ENCODE measurements at regions not wholly inside any gene's neighbourhood (a gene's known extent, or its start where the extent isn't known, plus 50 kb on each side); places are given as distances from the start of the nearest gene placed in this dataset.

GRCh38 chr2:128505575-128506526 lies 187.2 kb upstream of the HS6ST1 start:
- no peak overlapping the region for H3K4me2 ChIP-seq
- 92% methylated on average over 4 of the region's 4 CpGs for WGBS (ENCODE audit: low lambda C conversion rate, missing lambda C conversion rate)
- H4K20me1 ChIP-seq (ENCODE audit: insufficient read depth, poor library complexity, severe bottlenecking): no peaks in the 10 kb centered on the region
- no peaks in the 10 kb centered on the region for H3K9me2 ChIP-seq (replicated peaks; ENCODE audit: insufficient read depth)
- H3K36me3 ChIP-seq (replicated peaks; ENCODE audit: insufficient read depth, low read depth): no peaks in the 10 kb centered on the region
- no peak for DNase-seq (ENCODE audit: low spot score)
- no peak overlapping the region for H3K4me3 ChIP-seq
- H3K27ac ChIP-seq: no peak overlapping the region
- H3K9me3 ChIP-seq (ENCODE audit: low read depth): no peaks in the 10 kb centered on the region
- no peaks in the 10 kb centered on the region for H3K4me1 ChIP-seq (ENCODE audit: insufficient read depth)
- H2AFZ ChIP-seq: no peak overlapping the region
- no peaks in the 10 kb centered on the region for H3K79me2 ChIP-seq
- no peaks in the 10 kb centered on the region for H3K27me3 ChIP-seq
- TF ChIP-seq CTCF (IDR thresholded peaks at IDR 0.05; ENCODE audit: poor library complexity) (no peak), EZH2 (IDR thresholded peaks at IDR 0.05; ENCODE audit: borderline replicate concordance) (no peak), EZH2phosphoT487 (IDR thresholded peaks at IDR 0.05; ENCODE audit: low read depth, severe bottlenecking, unreplicated experiment) (no peak)

- Histone ChIP-seq H2AFZ (no peak overlapping the region), H3K9me2 (replicated peaks; ENCODE audit: insufficient read depth) (no peaks in the 10 kb centered on the region), H3K4me3 (no peak overlapping the region), H4K20me1 (ENCODE audit: insufficient read depth, poor library complexity, severe bottlenecking) (no peaks in the 10 kb centered on the region), H3K36me3 (replicated peaks; ENCODE audit: insufficient read depth, low read depth) (no peaks in the 10 kb centered on the region), H3K27ac (no peak overlapping the region), H3K9me3 (ENCODE audit: low read depth) (no peaks in the 10 kb centered on the region), H3K27me3 (no peaks in the 10 kb centered on the region), H3K4me1 (ENCODE audit: insufficient read depth) (no peaks in the 10 kb centered on the region), H3K79me2 (no peaks in the 10 kb centered on the region), H3K4me2 (no peak overlapping the region)
- no peak for TF ChIP-seq EZH2 (IDR thresholded peaks at IDR 0.05; ENCODE audit: borderline replicate concordance)
- 100% methylated on average over 2 of the region's 2 CpGs for WGBS (ENCODE audit: low lambda C conversion rate, missing lambda C conversion rate)
- no peak for DNase-seq (ENCODE audit: low spot score)
Observed at GRCh38 chr2:128506534-128506933, 187.9 kb upstream of the HS6ST1 start.

- WGBS (ENCODE audit: low lambda C conversion rate, missing lambda C conversion rate): 76% methylated on average over 4 of the region's 4 CpGs
- TF ChIP-seq EZH2 (IDR thresholded peaks at IDR 0.05; ENCODE audit: borderline replicate concordance) (no peak), CTCF (IDR thresholded peaks at IDR 0.05; ENCODE audit: poor library complexity) (no peak), EZH2phosphoT487 (IDR thresholded peaks at IDR 0.05; ENCODE audit: low read depth, severe bottlenecking, unreplicated experiment) (no peak)
Observed at GRCh38 chr2:128510701-128511397, 192.2 kb upstream of the HS6ST1 start.

More at GRCh38 chr2:128510701-128511397, 192.2 kb upstream of the HS6ST1 start:
- Histone ChIP-seq H3K4me1 (ENCODE audit: insufficient read depth) (no peaks in the 10 kb centered on the region), H3K36me3 (replicated peaks; ENCODE audit: insufficient read depth, low read depth) (no peaks in the 10 kb centered on the region), H3K4me2 (no peak overlapping the region), H4K20me1 (ENCODE audit: insufficient read depth, poor library complexity, severe bottlenecking) (no peaks in the 10 kb centered on the region), H3K9me2 (replicated peaks; ENCODE audit: insufficient read depth) (no peaks in the 10 kb centered on the region), H3K27me3 (no peaks in the 10 kb centered on the region), H2AFZ (no peak overlapping the region), H3K27ac (no peak overlapping the region), H3K79me2 (no peaks in the 10 kb centered on the region), H3K4me3 (no peak overlapping the region), H3K9me3 (ENCODE audit: low read depth) (no peaks in the 10 kb centered on the region)
- DNase-seq (ENCODE audit: low spot score): no peak
